Activated CD4-positive, CD25-positive, alpha-beta regulatory T cell treated with anti-CD3 and anti-CD28 coated beads, Interleukin-2, amount 50 U/mL, for 24 hours (primary cell): ENCODE measurements at regions not wholly inside any gene's neighbourhood (a gene's known extent, or its start where the extent isn't known, plus 50 kb on each side); places are given as distances from the start of the nearest gene placed in this dataset.
"Not testable (repeated sequence)": the region's sequence is repeated elsewhere in the genome, so short reads cannot be mapped to it uniquely, and the experiment has no call there.

Experiments used
- ATAC-seq, 2 donors: fragments of 150-1000 bp; cut with Tn5 transposase; one replicate each; pipeline ENCODE4 v1.10.0; 2021; ENCODE audit warnings: mild to moderate bottlenecking in 1 of 2, moderate library complexity in 1 of 2

DNA sequence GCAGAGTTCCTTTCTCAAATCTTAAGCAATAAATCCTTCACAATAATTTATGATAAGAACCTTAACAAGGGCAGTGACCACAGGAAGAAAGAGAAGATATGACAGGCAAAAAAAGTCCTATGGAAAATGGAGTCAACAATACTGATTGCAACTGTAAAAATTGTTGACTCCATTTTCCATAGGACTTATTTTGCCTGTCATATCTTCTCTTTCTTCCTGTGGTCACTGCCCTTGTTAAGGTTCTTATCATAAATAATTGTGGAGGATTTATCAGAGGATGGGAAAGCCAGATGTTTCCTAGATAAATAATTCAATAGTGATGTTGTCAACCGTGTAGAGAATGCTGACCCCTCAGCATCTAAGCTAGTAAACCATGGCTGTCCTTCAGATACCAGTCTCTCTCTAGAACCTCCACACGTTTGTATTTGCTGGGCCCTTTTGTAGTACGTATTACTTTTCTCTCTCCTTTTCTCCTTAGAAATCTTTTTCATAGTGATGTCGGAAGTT is 172.6 kb upstream of the BET1 start:
- ATAC-seq = no peak

GRCh38 chr7:94177441-94177840 is 173.3 kb upstream of the BET1 start:
- ATAC-seq = no peak

- ATAC-seq = peak in 1 of 2 donors; percentile 33
Measured at GRCh38 chr7:94178230-94178629, 174.1 kb upstream of the BET1 start.

DNA sequence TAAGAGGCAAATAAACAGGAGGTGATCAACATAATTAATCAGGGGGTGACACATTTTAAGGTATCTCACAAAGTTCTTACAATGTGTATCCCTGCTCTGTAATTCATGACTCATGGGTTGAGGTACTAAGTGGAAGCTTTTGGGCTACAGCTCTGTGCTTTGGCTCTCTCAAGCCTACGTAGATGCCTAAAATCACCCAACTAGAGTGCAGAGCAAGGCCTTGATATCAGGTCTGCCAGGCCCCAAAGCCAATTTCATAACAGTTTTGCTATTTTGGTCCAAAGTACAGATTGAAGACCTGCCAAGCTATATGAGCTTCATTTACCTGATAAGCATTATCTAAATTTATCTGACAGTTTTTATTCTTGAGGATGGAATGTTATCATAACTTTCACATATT is 175.3 kb upstream of the BET1 start:
- ATAC-seq = no peak

DNA sequence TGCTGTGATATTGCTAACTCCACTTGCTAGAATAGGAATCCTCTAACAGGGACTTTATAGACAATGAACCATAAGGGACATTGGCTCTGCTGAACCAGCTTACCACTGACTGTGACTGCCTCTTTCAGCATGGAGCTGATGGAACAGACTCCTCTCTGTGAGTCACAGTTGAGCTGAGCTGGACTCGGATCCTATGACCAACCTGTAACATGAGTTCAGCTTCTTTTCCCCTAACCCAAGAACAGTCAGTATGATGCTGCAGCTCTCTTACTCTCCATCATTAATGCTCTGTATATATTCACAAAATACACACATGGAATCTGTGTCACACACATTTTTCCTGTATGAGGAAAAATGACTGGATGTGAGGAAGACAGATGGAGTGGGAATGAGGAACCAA is 177.9 kb upstream of the BET1 start:
- no peak for ATAC-seq

GRCh38 chr7:94182721-94183120 is 178.6 kb upstream of the BET1 start:
- ATAC-seq = no peak

DNA sequence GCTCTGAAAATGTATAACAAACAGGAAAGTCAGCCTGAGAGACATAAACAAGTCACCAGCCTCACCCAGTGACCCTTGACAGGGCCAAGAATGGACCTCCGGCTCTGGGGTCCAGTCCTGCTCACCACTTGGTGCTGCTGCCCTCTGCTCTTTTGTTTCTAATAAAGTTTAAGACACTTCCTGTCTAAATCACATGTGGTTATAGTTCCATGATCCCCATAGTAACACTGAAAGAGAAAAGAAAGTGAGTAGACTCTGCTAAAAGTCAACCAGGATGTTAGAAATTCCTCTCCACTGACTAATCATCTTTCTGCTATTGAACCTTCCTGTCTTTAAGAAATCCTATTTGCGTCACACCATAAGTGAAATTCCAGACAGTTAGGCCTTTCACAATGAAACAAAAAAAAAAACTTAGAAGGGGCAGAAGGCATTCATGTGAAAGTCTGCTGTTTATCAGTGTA is 179.2 kb upstream of the BET1 start:
- no peak for ATAC-seq

DNA sequence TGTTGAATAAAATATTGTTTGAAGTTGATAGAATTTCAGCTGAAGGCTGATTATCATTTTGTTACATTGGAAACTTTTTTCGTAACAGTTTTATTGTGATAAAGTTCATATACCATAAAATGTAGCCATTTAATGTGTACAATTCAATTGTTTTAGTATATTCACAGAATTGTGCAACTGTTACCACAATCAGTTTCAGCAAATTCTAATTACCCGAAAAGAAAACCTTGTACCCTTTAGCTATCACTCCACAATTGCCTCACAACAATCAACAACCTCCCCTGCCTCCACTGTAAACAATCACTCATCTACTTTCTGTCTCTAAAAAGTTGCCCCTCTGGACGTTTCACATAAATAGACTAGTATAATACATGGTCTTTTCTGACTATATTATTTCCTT is 179.7 kb upstream of the BET1 start:
- ATAC-seq = no peak

DNA sequence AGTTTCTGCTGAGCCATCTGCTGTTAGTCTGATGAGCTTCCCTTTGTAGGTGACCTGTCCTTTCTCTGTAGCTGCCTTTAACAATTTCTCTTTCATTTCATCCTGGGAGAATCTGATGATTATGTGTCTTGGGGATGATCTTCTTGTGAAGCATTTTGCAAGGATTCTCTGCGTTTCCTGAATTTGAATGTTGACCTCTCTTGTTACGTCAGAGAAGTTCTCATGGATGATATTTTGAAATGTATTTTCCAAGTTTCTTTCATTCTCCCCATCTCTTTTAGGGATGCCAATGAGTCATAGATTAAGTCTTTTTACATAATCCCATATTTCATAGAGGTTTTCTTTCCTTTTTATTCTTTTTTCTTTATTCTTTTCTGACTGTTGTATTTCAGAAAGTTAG is 184.2 kb upstream of the BET1 start:
- ATAC-seq = no peak

DNA sequence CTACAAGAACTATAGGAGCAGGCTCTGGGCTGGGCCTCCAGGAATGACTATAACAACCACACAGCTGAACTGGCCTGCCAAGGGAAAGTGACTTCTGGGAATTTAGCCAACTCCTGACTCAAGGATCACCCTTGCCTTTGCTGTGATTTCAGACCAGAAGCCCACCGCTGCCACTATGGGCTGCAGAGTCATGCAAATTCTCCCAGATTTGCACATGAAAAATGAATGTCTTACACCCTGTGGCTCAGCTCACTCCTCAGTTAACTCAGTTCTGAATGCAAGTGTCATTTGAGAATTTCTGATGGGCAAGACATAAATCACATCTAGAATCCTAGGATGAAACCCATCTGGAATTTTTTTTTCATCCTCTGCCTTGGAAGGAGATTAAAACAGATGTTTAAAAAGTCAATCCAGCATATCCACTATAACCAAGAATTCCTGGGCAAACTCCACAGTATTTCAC is 186.5 kb upstream of the BET1 start:
- no peak for ATAC-seq

DNA sequence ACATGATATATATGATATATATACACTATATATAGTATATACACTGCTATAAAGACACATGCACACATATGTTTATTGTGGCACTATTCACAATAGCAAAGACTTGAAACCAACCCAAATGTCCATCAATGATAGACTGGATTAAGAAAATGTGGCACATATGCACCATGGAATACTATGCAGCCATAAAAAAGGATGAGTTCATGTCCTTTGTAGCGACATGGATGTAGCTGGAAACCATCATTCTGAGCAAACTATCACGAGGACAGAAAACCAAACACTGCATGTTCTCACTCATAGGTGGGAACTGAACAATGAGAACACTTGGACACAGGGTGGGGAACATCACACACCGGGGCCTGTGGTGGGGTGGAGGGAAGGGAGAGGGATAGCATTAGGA is 190.3 kb upstream of the BET1 start:
- not testable (repeated sequence) for ATAC-seq

DNA sequence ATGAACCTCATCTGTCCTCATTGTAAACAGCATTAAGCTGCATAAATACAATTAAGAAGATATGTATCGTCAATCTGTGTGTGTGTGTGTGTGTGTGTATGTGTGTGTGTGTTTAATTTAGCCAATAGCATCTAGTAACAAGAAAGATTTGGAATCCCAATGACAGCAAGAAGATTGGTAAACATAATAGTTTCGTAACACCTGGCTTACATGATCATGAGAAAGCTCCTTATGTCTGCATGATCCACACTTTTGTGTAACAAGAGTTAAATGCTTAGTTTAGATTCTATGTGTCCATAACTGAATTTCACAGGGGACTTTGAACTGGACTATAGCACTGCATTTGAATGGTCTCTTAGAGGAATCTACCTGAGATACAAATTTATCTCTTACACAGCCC is 191.0 kb upstream of the BET1 start:
- no peak for ATAC-seq

- ATAC-seq = no peak
Measured at GRCh38 chr7:94195813-94196212, 191.7 kb upstream of the BET1 start.

DNA sequence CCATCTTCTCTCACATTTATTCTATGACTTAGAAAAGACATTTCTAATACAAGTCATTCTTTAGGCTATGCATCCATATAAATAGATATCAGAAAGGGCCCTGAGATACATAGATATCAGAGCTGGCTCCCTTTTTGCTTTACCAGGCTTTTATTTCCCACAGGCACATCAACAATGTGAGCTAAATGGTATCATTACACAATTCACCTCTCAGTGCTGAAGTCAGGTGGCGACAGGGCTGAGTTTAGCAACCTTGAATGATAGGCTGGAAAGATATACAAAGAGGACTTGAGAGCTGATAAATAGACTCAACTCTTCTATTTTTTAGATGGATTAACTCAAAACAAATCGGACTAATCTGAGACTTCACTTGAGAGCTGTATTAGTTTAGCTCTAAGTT is 189.2 kb upstream of the COL1A2 start:
- no peak for ATAC-seq

GRCh38 chr7:94206295-94206694 is 188.4 kb upstream of the COL1A2 start:
- no peak for ATAC-seq

GRCh38 chr7:94212160-94212559 is 182.5 kb upstream of the COL1A2 start:
- no peak for ATAC-seq

GRCh38 chr7:94216944-94217461 is 177.7 kb upstream of the COL1A2 start:
- no peak for ATAC-seq

GRCh38 chr7:94217766-94218165 is 176.9 kb upstream of the COL1A2 start:
- no peak for ATAC-seq

- ATAC-seq = no peak
Measured at GRCh38 chr7:94222516-94222915, 172.2 kb upstream of the COL1A2 start.

GRCh38 chr7:94223375-94224084 is 171.2 kb upstream of the COL1A2 start:
- ATAC-seq = no peak

GRCh38 chr7:94228223-94228622 is 166.5 kb upstream of the COL1A2 start:
- ATAC-seq = no peak

- ATAC-seq = no peak
Measured at GRCh38 chr7:94228678-94229077, 166.0 kb upstream of the COL1A2 start.

GRCh38 chr7:94231305-94231704 is 163.4 kb upstream of the COL1A2 start:
- ATAC-seq = no peak

DNA sequence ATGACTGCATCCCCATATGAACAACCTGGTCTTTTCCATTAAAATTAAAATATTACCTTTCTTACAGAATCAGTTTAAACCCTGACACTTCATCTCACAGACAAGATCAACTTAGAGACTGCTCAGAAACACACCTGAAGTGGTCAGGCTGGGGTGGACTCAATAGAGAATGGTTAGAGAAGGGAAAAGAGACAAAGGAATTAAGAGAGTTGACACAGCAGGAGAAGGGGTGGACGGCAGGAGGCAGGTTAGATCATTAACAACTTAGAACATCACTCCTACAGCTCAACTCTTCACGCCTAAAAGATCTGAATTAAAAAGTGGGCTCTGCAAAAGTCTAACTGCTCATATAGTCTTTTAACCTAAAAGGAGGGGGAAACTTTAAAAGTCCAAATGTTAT is 157.7 kb upstream of the COL1A2 start:
- ATAC-seq = no peak

DNA sequence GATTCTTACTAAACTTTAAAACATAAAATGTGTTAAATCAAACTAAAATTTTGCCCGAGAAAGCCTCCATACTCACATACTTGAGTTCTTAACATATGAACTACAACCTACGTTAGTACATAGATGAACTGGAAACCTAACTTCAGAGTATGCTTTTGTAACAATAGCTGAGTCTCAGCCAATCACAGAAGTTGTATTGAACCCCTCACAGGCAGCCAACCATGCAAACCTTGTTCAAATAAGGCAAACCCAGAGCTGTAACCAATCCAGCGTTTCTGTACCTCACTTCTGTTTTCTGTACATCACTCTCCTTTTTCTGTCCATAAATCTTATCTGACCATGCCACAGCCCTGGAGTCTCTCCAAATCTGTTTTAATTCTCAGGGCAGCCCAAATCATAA is 157.3 kb upstream of the COL1A2 start:
- no peak for ATAC-seq
